ENCODE measurements at regions not wholly inside any gene's neighbourhood (a gene's known extent, or its start where the extent isn't known, plus 50 kb on each side); places are given as distances from the start of the nearest gene placed in this dataset.

- Mint-ChIP-seq H3K4me1 (ENCODE audit: low read depth) (no peaks in the 10 kb centered on the region), H3K27ac (no peak overlapping the region), H3K9me3 (no peaks in the 10 kb centered on the region), H3K36me3 (ENCODE audit: low read depth) (no peaks in the 10 kb centered on the region), H3K4me3 (no peak overlapping the region), H3K27me3 (no peaks in the 10 kb centered on the region)
- intact Hi-C loops (cut with micrococcal nuclease) = no loop called here
These were observed 65.0 kb downstream of the CBLN1 start for GRCh38 chr16:49216593-49216992.

DNA sequence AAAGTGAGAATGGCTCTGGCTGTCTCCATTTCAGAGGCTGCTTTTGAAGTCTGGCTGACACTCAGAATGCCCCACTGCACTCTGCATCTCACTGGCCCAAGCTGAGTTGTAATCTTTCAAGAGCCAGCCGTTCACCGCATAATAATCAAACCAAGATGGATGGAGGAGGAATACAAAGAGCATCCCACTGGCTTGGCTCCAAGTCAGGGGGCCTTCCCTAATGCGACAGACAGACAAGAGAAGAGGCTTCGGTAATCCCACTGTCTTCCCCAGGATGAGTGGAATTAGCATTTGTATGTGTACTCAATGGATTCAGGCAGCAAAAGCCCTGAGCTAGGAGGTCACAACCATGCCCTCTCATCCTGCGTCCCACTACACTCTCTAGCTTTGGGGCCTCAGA is 68.0 kb downstream of the CBLN1 start:
- no peak overlapping the region for H3K27ac Mint-ChIP-seq
- H3K27me3 Mint-ChIP-seq = no peaks in the 10 kb centered on the region
- no peaks in the 10 kb centered on the region for H3K4me1 Mint-ChIP-seq (ENCODE audit: low read depth)
- H3K36me3 Mint-ChIP-seq (ENCODE audit: low read depth) = no peaks in the 10 kb centered on the region
- intact Hi-C loops (cut with micrococcal nuclease) = no loop called here
- H3K4me3 Mint-ChIP-seq = no peak overlapping the region
- H3K9me3 Mint-ChIP-seq = no peaks in the 10 kb centered on the region

DNA sequence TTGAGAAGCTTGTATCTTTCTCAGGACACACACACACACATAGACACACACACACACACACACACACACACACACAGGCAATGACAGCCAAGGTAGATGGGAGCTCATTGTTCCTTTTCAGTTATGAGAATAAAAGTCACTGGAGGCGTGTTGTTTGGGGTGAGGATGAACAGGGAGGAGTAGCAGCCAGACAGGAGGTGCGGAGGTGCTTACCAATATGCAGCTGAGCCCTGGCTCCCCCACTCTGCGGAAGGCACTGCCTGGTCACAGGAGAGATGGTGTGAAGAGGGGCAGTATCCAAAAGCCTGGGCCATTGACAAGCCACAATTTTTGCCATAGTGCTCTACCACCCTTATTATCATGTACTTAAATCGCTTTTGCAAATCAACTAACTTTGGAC is 77.4 kb downstream of the CBLN1 start:
- no peak overlapping the region for H3K27ac Mint-ChIP-seq
- no peaks in the 10 kb centered on the region for H3K4me1 Mint-ChIP-seq (ENCODE audit: low read depth)
- H3K9me3 Mint-ChIP-seq = no peaks in the 10 kb centered on the region
- H3K4me3 Mint-ChIP-seq = no peak overlapping the region
- no peaks in the 10 kb centered on the region for H3K36me3 Mint-ChIP-seq (ENCODE audit: low read depth)
- intact Hi-C loops (cut with micrococcal nuclease) = no loop called here
- no peaks in the 10 kb centered on the region for H3K27me3 Mint-ChIP-seq

DNA sequence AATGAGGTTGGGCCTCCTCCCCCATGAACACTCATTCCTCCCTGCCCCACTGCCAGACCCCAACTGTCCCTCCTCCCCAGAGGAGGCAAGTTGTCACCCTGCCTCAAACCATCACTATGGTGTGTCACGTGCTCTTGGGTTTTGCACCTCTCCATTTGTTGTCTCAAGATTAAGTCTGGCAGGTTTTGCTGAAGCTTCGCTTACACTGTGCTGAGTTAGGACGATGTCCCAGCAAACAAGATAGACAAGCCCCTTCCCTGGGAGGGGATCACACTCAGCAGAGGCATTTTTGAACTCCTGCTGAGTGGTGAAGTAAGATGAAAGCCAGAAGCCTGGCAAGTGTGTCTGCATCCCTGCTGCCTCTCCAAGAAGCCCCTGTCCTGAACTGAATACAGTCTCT is 78.3 kb downstream of the CBLN1 start:
- H3K27me3 Mint-ChIP-seq = no peaks in the 10 kb centered on the region
- no peaks in the 10 kb centered on the region for H3K9me3 Mint-ChIP-seq
- no peak overlapping the region for H3K27ac Mint-ChIP-seq
- intact Hi-C loops (cut with micrococcal nuclease) = no loop called here
- no peak overlapping the region for H3K4me3 Mint-ChIP-seq
- no peaks in the 10 kb centered on the region for H3K36me3 Mint-ChIP-seq (ENCODE audit: low read depth)
- H3K4me1 Mint-ChIP-seq (ENCODE audit: low read depth) = no peaks in the 10 kb centered on the region

GRCh38 chr16:49201118-49201517 is 80.5 kb downstream of the CBLN1 start:
- intact Hi-C loops (cut with micrococcal nuclease) = no loop called here
- H3K4me1 Mint-ChIP-seq (ENCODE audit: low read depth) = no peaks in the 10 kb centered on the region
- H3K36me3 Mint-ChIP-seq (ENCODE audit: low read depth) = no peaks in the 10 kb centered on the region
- H3K9me3 Mint-ChIP-seq = no peaks in the 10 kb centered on the region
- no peaks in the 10 kb centered on the region for H3K27me3 Mint-ChIP-seq
- H3K27ac Mint-ChIP-seq = no peak overlapping the region
- H3K4me3 Mint-ChIP-seq = no peak overlapping the region

DNA sequence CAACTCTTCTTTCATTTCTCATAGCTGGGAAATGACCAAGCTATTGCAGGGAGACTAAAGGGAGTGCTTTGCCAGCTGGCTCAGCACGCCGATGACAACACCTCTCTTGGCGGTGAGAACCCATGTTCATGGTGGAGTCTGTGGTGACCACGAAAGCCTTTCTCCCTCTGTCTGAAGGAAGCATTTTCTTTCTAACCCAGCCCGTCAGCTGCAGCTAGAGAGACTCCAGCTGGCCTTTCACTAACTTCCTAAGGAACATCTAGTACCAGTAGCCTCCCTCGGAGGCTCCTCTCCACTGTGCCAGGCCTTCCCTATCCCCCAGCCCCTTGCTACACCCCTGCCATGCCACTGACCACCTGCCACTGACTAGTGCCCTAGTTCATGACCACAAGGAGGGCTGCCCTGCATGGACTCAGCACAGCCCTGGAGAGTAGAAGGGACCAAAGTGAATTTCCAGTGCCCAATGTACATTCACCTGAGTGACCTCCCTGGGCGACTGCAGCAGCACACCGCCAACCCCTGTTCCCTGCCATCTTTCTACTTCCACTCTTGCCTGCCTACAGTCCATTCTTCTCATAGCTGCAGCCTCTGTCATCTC is 81.3 kb downstream of the CBLN1 start:
- Mint-ChIP-seq H3K36me3 (ENCODE audit: low read depth) (no peaks in the 10 kb centered on the region), H3K27me3 (no peaks in the 10 kb centered on the region), H3K4me1 (ENCODE audit: low read depth) (no peaks in the 10 kb centered on the region), H3K4me3 (no peak overlapping the region), H3K9me3 (no peaks in the 10 kb centered on the region), H3K27ac (no peak overlapping the region)
- intact Hi-C loops (cut with micrococcal nuclease) = no loop called here

DNA sequence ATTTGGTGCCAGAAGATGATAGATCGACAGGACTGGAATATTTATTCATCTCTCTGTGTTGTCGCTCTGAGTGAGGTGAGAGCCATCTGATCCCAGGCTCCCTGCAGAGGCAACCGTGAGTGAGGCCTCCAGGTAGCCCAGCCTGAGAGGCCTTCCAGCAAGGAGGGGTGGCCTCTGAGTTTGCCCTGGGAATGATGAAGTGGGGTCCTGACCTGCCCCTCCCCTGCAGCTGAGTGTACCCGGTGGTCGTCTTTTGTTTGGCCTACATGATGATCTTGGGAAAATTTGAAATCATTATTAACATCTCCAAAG is 86.4 kb downstream of the CBLN1 start:
- no peaks in the 10 kb centered on the region for H3K36me3 Mint-ChIP-seq (ENCODE audit: low read depth)
- H3K4me3 Mint-ChIP-seq = no peak overlapping the region
- H3K9me3 Mint-ChIP-seq = no peaks in the 10 kb centered on the region
- H3K27ac Mint-ChIP-seq = no peak overlapping the region
- no peaks in the 10 kb centered on the region for H3K27me3 Mint-ChIP-seq
- H3K4me1 Mint-ChIP-seq (ENCODE audit: low read depth) = no peaks in the 10 kb centered on the region
- intact Hi-C loops (cut with micrococcal nuclease) = no loop called here

DNA sequence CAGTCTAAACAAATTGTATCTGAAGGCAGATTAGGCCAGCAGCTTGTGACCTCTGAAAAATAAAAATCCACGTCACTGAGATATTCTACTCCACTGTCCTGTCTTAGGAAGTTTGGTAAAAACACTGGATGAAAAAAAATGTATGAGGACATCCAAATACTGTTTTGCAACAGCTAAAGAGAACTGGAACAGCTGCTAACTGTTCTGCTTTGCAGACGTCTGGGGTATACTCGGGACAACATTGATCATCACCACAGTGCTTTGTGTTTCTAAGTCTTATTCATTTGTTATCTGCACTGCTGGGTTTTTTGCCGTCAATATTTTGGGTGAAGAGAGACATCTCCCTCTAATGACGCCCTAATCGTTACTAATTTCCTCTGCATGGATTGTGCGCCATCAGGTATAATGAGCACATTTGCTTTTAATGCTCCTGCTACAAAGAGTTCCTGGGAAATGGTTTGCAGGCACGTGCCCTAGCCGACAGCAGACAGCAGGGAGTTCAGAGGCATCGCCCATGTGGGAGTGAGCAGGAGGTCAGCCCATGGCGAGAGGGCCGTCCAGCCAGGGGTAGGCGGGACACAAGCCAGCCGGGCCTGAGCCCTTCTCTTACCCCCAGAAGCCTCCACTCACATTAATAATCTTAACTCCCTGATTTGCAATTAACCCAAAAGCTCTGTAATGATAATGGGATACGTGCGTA is 87.0 kb downstream of the CBLN1 start:
- H3K4me3 Mint-ChIP-seq = no peak overlapping the region

DNA sequence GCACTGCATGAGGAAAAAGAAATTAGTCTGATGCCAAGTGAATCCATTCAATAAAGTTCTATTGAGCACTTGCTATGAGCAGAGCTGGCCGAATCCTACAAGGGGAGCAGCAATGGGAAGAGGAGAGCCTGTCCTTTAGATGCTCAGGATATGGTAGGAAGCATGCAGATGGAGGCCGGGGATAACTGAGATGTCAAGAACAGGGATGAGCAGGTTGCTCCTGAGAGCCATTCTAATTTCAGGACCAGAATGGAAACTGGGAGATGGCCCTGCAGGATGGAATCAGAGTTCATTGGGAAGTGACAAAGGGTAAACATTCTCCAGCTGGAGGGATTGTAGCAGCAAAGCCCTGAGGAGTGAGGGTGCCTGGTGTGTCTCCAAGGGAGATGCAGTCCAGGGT is 88.0 kb downstream of the CBLN1 start:
- intact Hi-C loops (cut with micrococcal nuclease) = no loop called here
- H3K27ac Mint-ChIP-seq = no peak overlapping the region

More for the DNA sequence above, 87.0 kb downstream of the CBLN1 start:
- H3K27ac Mint-ChIP-seq = no peak overlapping the region
- no peaks in the 10 kb centered on the region for H3K9me3 Mint-ChIP-seq
- no peaks in the 10 kb centered on the region for H3K27me3 Mint-ChIP-seq
- intact Hi-C loops (cut with micrococcal nuclease) = no loop called here
- H3K36me3 Mint-ChIP-seq (ENCODE audit: low read depth) = no peaks in the 10 kb centered on the region
- H3K4me1 Mint-ChIP-seq (ENCODE audit: low read depth) = no peaks in the 10 kb centered on the region

DNA sequence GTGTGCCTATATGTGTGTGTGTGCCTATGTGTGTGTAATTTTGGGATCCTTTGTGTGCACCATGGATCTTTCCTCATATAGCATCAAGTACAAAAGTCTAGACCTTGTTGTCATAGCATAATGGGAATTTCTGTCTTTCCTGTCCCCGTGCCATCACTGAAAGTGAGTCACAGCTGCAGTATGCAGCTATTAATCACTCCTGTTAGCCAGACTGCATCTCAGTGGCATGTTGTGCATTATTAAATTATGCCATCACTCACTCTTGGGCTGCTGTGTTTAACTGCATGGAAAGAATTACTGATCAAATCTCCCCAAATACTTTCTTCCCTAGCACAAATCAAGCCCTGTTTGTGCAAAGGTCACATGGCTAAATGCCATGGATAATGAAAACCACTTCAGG is 92.4 kb downstream of the CBLN1 start:
- Mint-ChIP-seq H3K4me3 (no peak overlapping the region), H3K9me3 (no peaks in the 10 kb centered on the region), H3K4me1 (ENCODE audit: low read depth) (no peaks in the 10 kb centered on the region), H3K27ac (no peak overlapping the region), H3K27me3 (no peaks in the 10 kb centered on the region), H3K36me3 (ENCODE audit: low read depth) (no peaks in the 10 kb centered on the region)
- intact Hi-C loops (cut with micrococcal nuclease) = no loop called here

More for the DNA sequence above, 88.0 kb downstream of the CBLN1 start:
- H3K9me3 Mint-ChIP-seq = no peaks in the 10 kb centered on the region
- H3K27me3 Mint-ChIP-seq = no peaks in the 10 kb centered on the region
- H3K4me3 Mint-ChIP-seq = no peak overlapping the region
- no peaks in the 10 kb centered on the region for H3K4me1 Mint-ChIP-seq (ENCODE audit: low read depth)
- H3K36me3 Mint-ChIP-seq (ENCODE audit: low read depth) = no peaks in the 10 kb centered on the region

DNA sequence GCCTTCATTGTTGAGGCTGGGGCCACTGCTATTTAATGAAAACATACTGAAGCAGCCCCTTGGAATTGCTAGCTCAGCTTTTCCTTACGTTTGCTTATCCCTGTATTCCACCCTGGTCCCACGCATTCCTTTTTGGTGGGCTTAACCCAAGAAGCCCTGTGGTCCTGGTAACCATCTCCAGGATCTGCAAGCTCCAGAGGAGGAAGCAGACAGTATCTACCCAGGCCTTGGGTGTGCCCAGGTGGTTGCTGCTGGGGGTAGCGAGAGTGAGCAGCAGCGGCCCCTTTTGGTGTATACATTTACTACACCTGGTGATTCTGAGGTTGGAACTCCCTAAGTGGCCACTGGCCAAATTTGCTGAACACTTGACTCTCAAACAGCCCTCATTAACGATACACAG is 97.7 kb downstream of the CBLN1 start:
- H3K27ac Mint-ChIP-seq = no peak overlapping the region
- intact Hi-C loops (cut with micrococcal nuclease) = no loop called here
- H3K36me3 Mint-ChIP-seq (ENCODE audit: low read depth) = no peaks in the 10 kb centered on the region

GRCh38 chr16:49181791-49182518 is 99.7 kb downstream of the CBLN1 start:
- H3K36me3 Mint-ChIP-seq (ENCODE audit: low read depth) = no peaks in the 10 kb centered on the region
- H3K27ac Mint-ChIP-seq = no peak overlapping the region
- no peaks in the 10 kb centered on the region for H3K4me1 Mint-ChIP-seq (ENCODE audit: low read depth)
- intact Hi-C loops (cut with micrococcal nuclease) = no loop called here
- no peaks in the 10 kb centered on the region for H3K9me3 Mint-ChIP-seq
- H3K4me3 Mint-ChIP-seq = no peak overlapping the region
- no peaks in the 10 kb centered on the region for H3K27me3 Mint-ChIP-seq

More for the DNA sequence above, 97.7 kb downstream of the CBLN1 start:
- H3K27me3 Mint-ChIP-seq = no peaks in the 10 kb centered on the region
- no peaks in the 10 kb centered on the region for H3K9me3 Mint-ChIP-seq
- no peak overlapping the region for H3K4me3 Mint-ChIP-seq
- H3K4me1 Mint-ChIP-seq (ENCODE audit: low read depth) = no peaks in the 10 kb centered on the region

DNA sequence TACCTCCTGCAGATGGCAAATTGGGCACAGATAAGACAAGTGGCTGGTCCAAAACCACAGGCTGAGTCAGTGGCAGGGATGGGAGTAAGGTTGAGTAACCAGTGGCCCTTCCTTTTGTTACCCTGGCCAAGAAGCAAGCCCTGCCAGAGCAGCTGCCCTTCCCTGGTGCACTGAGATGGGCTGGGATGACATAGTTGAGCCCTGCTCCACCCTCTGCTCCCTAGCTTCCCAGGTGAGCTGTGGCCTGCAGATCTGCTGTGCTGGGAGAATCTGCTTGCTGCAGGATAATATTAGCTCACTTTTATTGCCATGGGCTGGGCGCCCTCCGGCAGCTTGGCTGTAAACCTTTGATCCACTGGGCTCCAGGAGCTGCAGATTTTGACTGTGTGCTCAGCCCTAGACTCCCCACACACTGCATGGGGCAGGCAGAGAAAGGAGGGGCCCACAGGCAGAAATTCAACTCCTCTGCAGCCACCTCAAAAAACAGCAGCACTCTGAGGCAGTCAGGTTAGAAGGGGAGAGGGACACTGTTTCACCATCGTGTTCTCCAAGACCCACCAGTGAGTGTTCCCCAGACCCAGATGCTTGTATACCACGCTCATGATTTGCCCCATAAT is 101.8 kb downstream of the CBLN1 start:
- no peak overlapping the region for H3K4me3 Mint-ChIP-seq
- H3K4me1 Mint-ChIP-seq (ENCODE audit: low read depth) = no peaks in the 10 kb centered on the region
- H3K27ac Mint-ChIP-seq = no peak overlapping the region
- H3K9me3 Mint-ChIP-seq = no peaks in the 10 kb centered on the region
- intact Hi-C loops (cut with micrococcal nuclease) = no loop called here
- H3K36me3 Mint-ChIP-seq (ENCODE audit: low read depth) = no peaks in the 10 kb centered on the region
- H3K27me3 Mint-ChIP-seq = no peaks in the 10 kb centered on the region

- intact Hi-C loops (cut with micrococcal nuclease) = no loop called here
- Mint-ChIP-seq H3K27me3 (no peaks in the 10 kb centered on the region), H3K4me1 (ENCODE audit: low read depth) (no peaks in the 10 kb centered on the region), H3K9me3 (no peaks in the 10 kb centered on the region), H3K27ac (no peak overlapping the region), H3K36me3 (ENCODE audit: low read depth) (no peaks in the 10 kb centered on the region), H3K4me3 (no peak overlapping the region)
These were observed 113.5 kb downstream of the CBLN1 start for GRCh38 chr16:49168126-49168525.
